ENCODE measurements at regions not wholly inside any gene's neighbourhood (a gene's known extent, or its start where the extent isn't known, plus 50 kb on each side); places are given as distances from the start of the nearest gene placed in this dataset.
A peak's percentile ranks its signal among the peaks of the same experiment; 100 is the strongest.

- no peak overlapping the region for H3K4me2 ChIP-seq
- H3K9ac ChIP-seq, result no peak overlapping the region
- CTCF ChIA-PET, result interaction anchor here (1.5 to 4.5 kb wide), 3 partner anchors 11 to 469 kb away, joined by 5 to 65 read pairs (median 7); no protein-coding TSS in a partner anchor
- POLR2A ChIA-PET, result no interaction called here
- 59% methylated on average over 9 of the region's 9 CpGs for WGBS (ENCODE audit: low lambda C conversion rate)
- no peaks in the 10 kb centered on the region for H3K9me2 ChIP-seq
- H3K79me2 ChIP-seq (ENCODE audit: insufficient read depth), result no peaks in the 10 kb centered on the region
- H3K4me3 ChIP-seq (ENCODE audit: low read depth in 2 of 2, low read length in 1 of 2), result no peak overlapping the region
- no peak for DNase-seq
- H3K36me3 ChIP-seq (replicated peaks in 1 of 2; ENCODE audit: control insufficient read depth in 1 of 2, insufficient read depth in 2 of 2, low read length in 1 of 2), result no peaks in the 10 kb centered on the region
- H3K4me1 ChIP-seq (ENCODE audit: control insufficient read depth in 1 of 2, insufficient read depth in 2 of 2, low read depth in 1 of 2, low read length in 1 of 2), result peaks cover 0 to 13% of the 10 kb centered on the region in 2 experiments; a peak in 1 of 4 replicates
- H3K27me3 ChIP-seq (ENCODE audit: insufficient read depth), result no peaks in the 10 kb centered on the region
- no peaks in the 10 kb centered on the region for H3F3A ChIP-seq (replicated peaks; ENCODE audit: insufficient read depth)
- no peak for TF ChIP-seq TCF12 (IDR thresholded peaks at IDR 0.05)
- TF ChIP-seq CTCF (IDR thresholded peaks at IDR 0.05), result no peak
- TF ChIP-seq MEF2A (IDR thresholded peaks at IDR 0.05; ENCODE audit: borderline replicate concordance, low read depth), result no peak
- TF ChIP-seq YY1 (IDR thresholded peaks at IDR 0.05; ENCODE audit: low read depth), result no peak
- no peak for TF ChIP-seq EP300 (IDR thresholded peaks at IDR 0.05; ENCODE audit: borderline replicate concordance in 1 of 2, low read depth in 1 of 2, low read length in 1 of 2)
- TF ChIP-seq FOXM1 (IDR thresholded peaks at IDR 0.05; ENCODE audit: low read depth), result no peak
- no peak for TF ChIP-seq USF1 (IDR thresholded peaks at IDR 0.05; ENCODE audit: borderline replicate concordance, low read depth)
- TF ChIP-seq REST (IDR thresholded peaks at IDR 0.05; ENCODE audit: low read depth, low read length), result no peak
- TF ChIP-seq EZH2phosphoT487 (IDR thresholded peaks at IDR 0.05; ENCODE audit: borderline replicate concordance, low read depth), result no peak
- TF ChIP-seq FOSL2 (IDR thresholded peaks at IDR 0.05; ENCODE audit: borderline replicate concordance, low read depth), result no peak
- no peak for TF ChIP-seq MXI1 (IDR thresholded peaks at IDR 0.05; ENCODE audit: low read depth, low read length)
- no peak for TF ChIP-seq RAD21 (IDR thresholded peaks at IDR 0.05; ENCODE audit: low read length)
- TF ChIP-seq PBX3 (IDR thresholded peaks at IDR 0.05), result no peak
- peak overlapping the region; percentile 68; the same call in 1 of the 2 replicates for H2AFZ ChIP-seq (ENCODE audit: low read depth)
- H3K27ac ChIP-seq (ENCODE audit: low read depth in 2 of 2, low read length in 1 of 2), result no peak overlapping the region
- H3K9me3 ChIP-seq, result no peaks in the 10 kb centered on the region
- H4K20me1 ChIP-seq (ENCODE audit: insufficient read depth), result no peaks in the 10 kb centered on the region
Observed at GRCh38 chr10:5285186-5285585, 79.6 kb upstream of the UCN3 start.

Measured in SK-N-SH (cell line).